Cardiac fibroblast (primary cell): ENCODE measurements at regions not wholly inside any gene's neighbourhood (a gene's known extent, or its start where the extent isn't known, plus 50 kb on each side); places are given as distances from the start of the nearest gene placed in this dataset.

Source experiments
- DNase-seq, 2 donors: peaks; one replicate each; pipeline versions ENCODE4 v3.0.0 to v3.0.0-alpha.2; 2010; ENCODE audit warnings: low read depth in 2 of 2
- H3K4me3 ChIP-seq, 2 donors: replicated peaks in 1 of 2; 1 replicate in 1 of 2; 2 replicates in 1 of 2; pipeline ENCODE4 v1.5.1; 2011; ENCODE audit warnings: low read depth in 2 of 2, low read length in 2 of 2, mild to moderate bottlenecking in 2 of 2, moderate library complexity in 1 of 2
- TF ChIP-seq, protein P1 (sequence below): IDR thresholded peaks from one replicate; pipeline ENCODE4 v1.5.1; 2011; ENCODE audit warnings: low read depth, mild to moderate bottlenecking, low read length, inconsistent platforms

DNA sequence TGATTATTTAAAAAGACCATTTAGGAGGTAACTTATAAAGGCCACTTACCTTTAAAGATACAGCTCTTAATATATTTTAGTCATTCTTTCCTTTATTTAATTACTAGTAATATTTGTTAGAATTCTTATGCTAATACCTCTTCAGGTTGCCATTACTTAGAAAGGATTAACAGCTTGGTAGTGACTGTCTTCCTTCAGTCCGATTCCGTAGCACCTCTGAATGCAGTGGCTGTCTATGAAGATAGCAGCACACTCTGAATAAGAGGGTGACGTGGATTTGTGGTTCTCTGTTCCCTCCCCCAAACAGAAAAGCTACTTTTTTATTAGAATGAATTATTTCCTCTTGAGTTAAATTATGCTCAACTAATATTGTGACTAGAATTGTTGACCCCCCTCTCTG lies 92.6 kb upstream of the TENM3 start:
- TF ChIP-seq, protein P1, sequence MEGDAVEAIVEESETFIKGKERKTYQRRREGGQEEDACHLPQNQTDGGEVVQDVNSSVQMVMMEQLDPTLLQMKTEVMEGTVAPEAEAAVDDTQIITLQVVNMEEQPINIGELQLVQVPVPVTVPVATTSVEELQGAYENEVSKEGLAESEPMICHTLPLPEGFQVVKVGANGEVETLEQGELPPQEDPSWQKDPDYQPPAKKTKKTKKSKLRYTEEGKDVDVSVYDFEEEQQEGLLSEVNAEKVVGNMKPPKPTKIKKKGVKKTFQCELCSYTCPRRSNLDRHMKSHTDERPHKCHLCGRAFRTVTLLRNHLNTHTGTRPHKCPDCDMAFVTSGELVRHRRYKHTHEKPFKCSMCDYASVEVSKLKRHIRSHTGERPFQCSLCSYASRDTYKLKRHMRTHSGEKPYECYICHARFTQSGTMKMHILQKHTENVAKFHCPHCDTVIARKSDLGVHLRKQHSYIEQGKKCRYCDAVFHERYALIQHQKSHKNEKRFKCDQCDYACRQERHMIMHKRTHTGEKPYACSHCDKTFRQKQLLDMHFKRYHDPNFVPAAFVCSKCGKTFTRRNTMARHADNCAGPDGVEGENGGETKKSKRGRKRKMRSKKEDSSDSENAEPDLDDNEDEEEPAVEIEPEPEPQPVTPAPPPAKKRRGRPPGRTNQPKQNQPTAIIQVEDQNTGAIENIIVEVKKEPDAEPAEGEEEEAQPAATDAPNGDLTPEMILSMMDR, result no peak
- no peak for DNase-seq
- no peak overlapping the region for H3K4me3 ChIP-seq

- TF ChIP-seq, protein P1, result no peak
- no peak for DNase-seq
- no peak overlapping the region for H3K4me3 ChIP-seq
Observed at GRCh38 chr4:182155806-182156205, 87.4 kb upstream of the TENM3 start.

GRCh38 chr4:182163180-182163579 lies 80.0 kb upstream of the TENM3 start:
- DNase-seq, result no peak
- TF ChIP-seq, protein P1, result no peak
- no peak overlapping the region for H3K4me3 ChIP-seq

GRCh38 chr4:182169572-182169971 lies 73.6 kb upstream of the TENM3 start:
- no peak overlapping the region for H3K4me3 ChIP-seq
- TF ChIP-seq, protein P1, result no peak
- no peak for DNase-seq

DNA sequence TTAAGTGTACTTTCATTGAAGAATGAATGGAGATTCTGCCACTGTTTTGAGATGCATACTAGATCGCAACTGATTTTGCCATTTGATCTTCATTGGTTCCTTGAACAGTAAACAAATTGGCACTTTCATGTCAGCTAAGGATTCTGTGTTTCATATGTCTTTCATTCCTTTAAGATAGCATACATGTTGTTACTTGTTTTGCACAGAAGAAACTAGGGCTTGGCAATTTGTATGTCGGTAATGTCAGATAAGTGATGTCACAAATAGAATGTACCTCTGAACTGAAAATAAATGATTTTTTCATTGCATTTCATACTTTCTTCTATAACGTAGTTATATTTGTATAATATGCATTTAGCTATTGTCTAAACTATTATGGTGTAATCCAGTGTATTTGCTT lies 73.2 kb upstream of the TENM3 start:
- TF ChIP-seq, protein P1, result no peak
- no peak overlapping the region for H3K4me3 ChIP-seq
- DNase-seq, result no peak

DNA sequence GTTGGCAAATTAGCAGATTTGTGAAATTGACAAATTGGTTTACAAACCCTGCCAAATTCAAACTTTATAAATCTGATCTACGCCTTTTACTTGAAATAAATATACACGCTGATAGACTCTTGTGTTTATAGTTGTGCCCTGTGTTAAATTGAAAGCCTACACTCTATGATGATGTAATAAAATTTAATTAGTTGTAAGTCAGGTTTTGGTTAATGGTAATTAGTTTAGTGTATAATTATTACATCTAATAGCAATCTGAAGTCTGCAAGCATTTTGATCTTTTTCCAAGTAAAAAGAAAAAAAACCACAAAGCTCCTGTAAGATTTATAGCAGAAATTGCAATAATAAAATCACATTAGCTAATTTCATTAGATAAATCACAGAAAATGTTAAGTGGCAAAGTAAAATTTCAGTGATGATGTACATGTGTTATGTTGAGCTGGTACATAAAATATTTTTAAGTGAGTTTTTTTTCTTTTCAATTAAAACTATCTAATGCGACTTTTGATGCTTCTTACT lies 72.7 kb upstream of the TENM3 start:
- no peak overlapping the region for H3K4me3 ChIP-seq
- DNase-seq, result no peak
- TF ChIP-seq, protein P1, result no peak

DNA sequence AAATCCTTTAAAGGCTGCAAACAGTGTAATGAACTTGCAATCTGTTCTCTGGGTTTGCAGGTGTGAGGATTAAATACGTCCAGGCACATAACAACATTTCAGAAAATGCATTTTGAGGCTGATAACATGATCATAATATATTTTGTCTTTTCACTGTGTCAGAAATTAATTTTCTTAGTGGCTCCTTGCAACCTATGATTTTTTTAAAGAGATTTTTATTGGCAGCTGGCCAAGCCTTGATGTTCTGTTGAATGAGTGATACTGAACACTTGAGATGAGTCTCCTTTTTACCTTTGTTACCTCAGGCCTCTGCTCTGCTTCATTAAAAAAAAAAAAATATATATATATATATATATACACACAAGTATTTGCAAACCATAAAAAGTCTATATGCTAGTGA lies 68.2 kb upstream of the TENM3 start:
- TF ChIP-seq, protein P1, result no peak
- H3K4me3 ChIP-seq, result no peak overlapping the region
- no peak for DNase-seq
